ENCODE measurements at regions not wholly inside any gene's neighbourhood (a gene's known extent, or its start where the extent isn't known, plus 50 kb on each side); places are given as distances from the start of the nearest gene placed in this dataset.

- Histone ChIP-seq H3K4me2 (no peak overlapping the region), H2AFZ (replicated peaks) (no peak overlapping the region), H3K4me3 (no peak overlapping the region), H3K27me3 (no peaks in the 10 kb centered on the region), H3K9me3 (ENCODE audit: low read depth) (no peaks in the 10 kb centered on the region), H3K4me1 (no peaks in the 10 kb centered on the region), H3K27ac (no peak overlapping the region), H3K79me2 (ENCODE audit: low read depth) (no peaks in the 10 kb centered on the region), H3F3A (ENCODE audit: low read depth) (no peaks in the 10 kb centered on the region), H3K36me3 (no peaks in the 10 kb centered on the region), H4K20me1 (ENCODE audit: low read depth) (no peaks in the 10 kb centered on the region), H3K9ac (no peak overlapping the region)
- Mint-ChIP-seq H3K36me3 (no peaks in the 10 kb centered on the region), H3K4me3 (no peak overlapping the region), H3K4me1 (no peaks in the 10 kb centered on the region), H3K27ac (no peak overlapping the region), H3K9me3 (peaks cover 3% of the 10 kb centered on the region), H3K27me3 (ENCODE audit: insufficient read depth, low read depth) (peaks cover 2% of the 10 kb centered on the region)
- no peak for TF ChIP-seq CTCF (IDR thresholded peaks at IDR 0.05)
- no peak for TF ChIP-seq EZH2 (IDR thresholded peaks at IDR 0.05)
- no peak for TF ChIP-seq EZH2phosphoT487 (IDR thresholded peaks at IDR 0.05)
- DNase-seq (ENCODE audit: low spot score), result no peak
These were observed 127.5 kb upstream of the ANXA10 start for GRCh38 chr4:167964766-167965373.

- H3K9me3 ChIP-seq (ENCODE audit: low read depth), result no peaks in the 10 kb centered on the region
- Mint-ChIP-seq H3K4me1 (no peaks in the 10 kb centered on the region), H3K4me3 (no peak overlapping the region), H3K27ac (no peak overlapping the region), H3K9me3 (no peaks in the 10 kb centered on the region), H3K36me3 (no peaks in the 10 kb centered on the region), H3K27me3 (ENCODE audit: insufficient read depth, low read depth) (peaks cover 2% of the 10 kb centered on the region)
- no peaks in the 10 kb centered on the region for H3K36me3 ChIP-seq
- no peak overlapping the region for H3K4me3 ChIP-seq
- no peaks in the 10 kb centered on the region for H3K4me1 ChIP-seq
- no peak overlapping the region for H2AFZ ChIP-seq (replicated peaks)
- no peak overlapping the region for H3K9ac ChIP-seq
- no peak for DNase-seq (ENCODE audit: low spot score)
- H3F3A ChIP-seq (ENCODE audit: low read depth), result no peaks in the 10 kb centered on the region
- H3K27me3 ChIP-seq, result no peaks in the 10 kb centered on the region
- H3K4me2 ChIP-seq, result no peak overlapping the region
- no peaks in the 10 kb centered on the region for H3K79me2 ChIP-seq (ENCODE audit: low read depth)
- H4K20me1 ChIP-seq (ENCODE audit: low read depth), result no peaks in the 10 kb centered on the region
- TF ChIP-seq EZH2phosphoT487 (IDR thresholded peaks at IDR 0.05) (no peak), EZH2 (IDR thresholded peaks at IDR 0.05) (no peak), CTCF (IDR thresholded peaks at IDR 0.05) (no peak)
- H3K27ac ChIP-seq, result no peak overlapping the region
These were observed 126.2 kb upstream of the ANXA10 start for GRCh38 chr4:167966143-167966542.

- Histone ChIP-seq H3K36me3 (no peaks in the 10 kb centered on the region), H3K9ac (no peak overlapping the region), H3F3A (ENCODE audit: low read depth) (no peaks in the 10 kb centered on the region), H3K4me2 (no peak overlapping the region), H3K27ac (no peak overlapping the region), H2AFZ (replicated peaks) (no peak overlapping the region), H4K20me1 (ENCODE audit: low read depth) (no peaks in the 10 kb centered on the region), H3K4me1 (no peaks in the 10 kb centered on the region), H3K27me3 (no peaks in the 10 kb centered on the region), H3K4me3 (no peak overlapping the region), H3K9me3 (ENCODE audit: low read depth) (no peaks in the 10 kb centered on the region), H3K79me2 (ENCODE audit: low read depth) (no peaks in the 10 kb centered on the region)
- no peak for DNase-seq (ENCODE audit: low spot score)
- Mint-ChIP-seq H3K27ac (no peak overlapping the region), H3K4me1 (no peaks in the 10 kb centered on the region), H3K9me3 (peaks cover 20% of the 10 kb centered on the region), H3K4me3 (no peak overlapping the region), H3K36me3 (no peaks in the 10 kb centered on the region), H3K27me3 (ENCODE audit: insufficient read depth, low read depth) (no peaks in the 10 kb centered on the region)
- TF ChIP-seq CTCF (IDR thresholded peaks at IDR 0.05), result no peak
- TF ChIP-seq EZH2 (IDR thresholded peaks at IDR 0.05), result no peak
- TF ChIP-seq EZH2phosphoT487 (IDR thresholded peaks at IDR 0.05), result no peak
These were observed 118.8 kb upstream of the ANXA10 start for GRCh38 chr4:167973513-167973912.

All from neural progenitor cell (in vitro differentiated cells).